Vagina (tissue), 2 donors: ENCODE measurements at regions not wholly inside any gene's neighbourhood (a gene's known extent, or its start where the extent isn't known, plus 50 kb on each side); places are given as distances from the start of the nearest gene placed in this dataset.

ENCODE experiments used
- POLR2A ChIP-seq, 2 donors: fragments of 450-650 bp; IDR thresholded peaks; one replicate each; pipeline ENCODE4 v1.6.1; 2017; ENCODE audit warnings: antibody characterized with exemption in 2 of 2, mild to moderate bottlenecking in 2 of 2, moderate library complexity in 2 of 2
- POLR2AphosphoS5 ChIP-seq, 2 donors: sonication (generic); formaldehyde crosslinking; IDR thresholded peaks; one replicate each; pipeline ENCODE4 v1.9.0; 2017; ENCODE audit warnings: antibody characterized with exemption in 2 of 2, mild to moderate bottlenecking in 2 of 2, low read depth in 1 of 2; ENCODE audit not compliant: insufficient read depth in 1 of 2
- TF ChIP-seq, protein P1 (sequence below), 3 experiments: fragments of 450-650 bp in 2 of 3; fragments of 200-600 bp in 1 of 3; sonication (generic) in 1 of 3; IDR thresholded peaks; one replicate each; pipeline ENCODE4 v1.5.1; 2017 to 2019; ENCODE audit warnings: antibody characterized with exemption in 3 of 3, mild to moderate bottlenecking in 2 of 3, moderate library complexity in 2 of 3

GRCh38 chr10:24153031-24153430 lies 55.9 kb upstream of the KIAA1217 start:
- TF ChIP-seq, protein P1, sequence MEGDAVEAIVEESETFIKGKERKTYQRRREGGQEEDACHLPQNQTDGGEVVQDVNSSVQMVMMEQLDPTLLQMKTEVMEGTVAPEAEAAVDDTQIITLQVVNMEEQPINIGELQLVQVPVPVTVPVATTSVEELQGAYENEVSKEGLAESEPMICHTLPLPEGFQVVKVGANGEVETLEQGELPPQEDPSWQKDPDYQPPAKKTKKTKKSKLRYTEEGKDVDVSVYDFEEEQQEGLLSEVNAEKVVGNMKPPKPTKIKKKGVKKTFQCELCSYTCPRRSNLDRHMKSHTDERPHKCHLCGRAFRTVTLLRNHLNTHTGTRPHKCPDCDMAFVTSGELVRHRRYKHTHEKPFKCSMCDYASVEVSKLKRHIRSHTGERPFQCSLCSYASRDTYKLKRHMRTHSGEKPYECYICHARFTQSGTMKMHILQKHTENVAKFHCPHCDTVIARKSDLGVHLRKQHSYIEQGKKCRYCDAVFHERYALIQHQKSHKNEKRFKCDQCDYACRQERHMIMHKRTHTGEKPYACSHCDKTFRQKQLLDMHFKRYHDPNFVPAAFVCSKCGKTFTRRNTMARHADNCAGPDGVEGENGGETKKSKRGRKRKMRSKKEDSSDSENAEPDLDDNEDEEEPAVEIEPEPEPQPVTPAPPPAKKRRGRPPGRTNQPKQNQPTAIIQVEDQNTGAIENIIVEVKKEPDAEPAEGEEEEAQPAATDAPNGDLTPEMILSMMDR (IDR thresholded peaks at IDR 0.05) = no peak
- no peak for TF ChIP-seq POLR2A (IDR thresholded peaks at IDR 0.05)
- no peak for TF ChIP-seq POLR2AphosphoS5 (IDR thresholded peaks at IDR 0.05; ENCODE audit: insufficient read depth in 1 of 2, low read depth in 1 of 2)
